WTC11 (cell line): ENCODE measurements at regions not wholly inside any gene's neighbourhood (a gene's known extent, or its start where the extent isn't known, plus 50 kb on each side); places are given as distances from the start of the nearest gene placed in this dataset.

Experiments used
- ATF1 ChIP-seq: sonication (generic); formaldehyde crosslinking; IDR thresholded peaks from 2 replicates; pipeline ENCODE4 v1.8.1; 2023; ENCODE audit warnings: mild to moderate bottlenecking, moderate library complexity, missing genetic modification reagents
- ATF3 ChIP-seq: sonication (generic); formaldehyde crosslinking; conservative IDR thresholded peaks from 2 replicates; pipeline ENCODE4 v1.8.1; 2022; ENCODE audit warnings: mild to moderate bottlenecking, missing genetic modification reagents
- CREB1 ChIP-seq: sonication (generic); formaldehyde crosslinking; IDR thresholded peaks from 2 replicates; pipeline ENCODE4 v1.8.0; 2023; ENCODE audit warnings: mild to moderate bottlenecking, missing genetic modification reagents
- CTCF ChIP-seq: fragments of 200-600 bp; IDR thresholded peaks from 2 replicates; pipeline ENCODE4 v1.8.0; 2022; ENCODE audit warnings: antibody characterized with exemption
- FOXK1 ChIP-seq: sonication (generic); formaldehyde crosslinking; IDR thresholded peaks from 2 replicates; pipeline ENCODE4 v1.8.0; 2022; ENCODE audit warnings: mild to moderate bottlenecking, moderate library complexity, missing genetic modification reagents
- IRF1 ChIP-seq: sonication (generic); formaldehyde crosslinking; IDR thresholded peaks from 2 replicates; pipeline ENCODE4 v1.8.0; 2023; ENCODE audit warnings: missing genetic modification reagents
- PRDM15 ChIP-seq: sonication (generic); formaldehyde crosslinking; IDR thresholded peaks from 2 replicates; pipeline ENCODE4 v1.8.0; 2022; ENCODE audit warnings: missing genetic modification reagents
- PREB ChIP-seq: sonication (generic); formaldehyde crosslinking; IDR thresholded peaks from 2 replicates; pipeline ENCODE4 v1.8.1; 2022; ENCODE audit warnings: mild to moderate bottlenecking, missing genetic modification reagents, moderate library complexity, borderline replicate concordance
- USF2 ChIP-seq: sonication (generic); formaldehyde crosslinking; IDR thresholded peaks from 2 replicates; pipeline ENCODE4 v1.8.1; 2023; ENCODE audit warnings: mild to moderate bottlenecking, missing genetic modification reagents, moderate library complexity
- ZNF512 ChIP-seq: sonication (generic); formaldehyde crosslinking; IDR thresholded peaks from 2 replicates; pipeline ENCODE4 v1.8.1; 2022; ENCODE audit warnings: missing genetic modification reagents, borderline replicate concordance

GRCh38 chr5:159439002-159439401 is 108.7 kb upstream of the IL12B start:
- TF ChIP-seq CTCF (no peak), CREB1 (CRISPR knock-in tag) (no peak), ZNF512 (CRISPR knock-in tag) (no peak), ATF1 (CRISPR knock-in tag) (no peak), FOXK1 (CRISPR knock-in tag) (no peak), ATF3 (no peak), PREB (CRISPR knock-in tag) (no peak), USF2 (CRISPR knock-in tag) (no peak), IRF1 (CRISPR knock-in tag) (no peak), PRDM15 (CRISPR knock-in tag) (no peak)
